ENCODE measurements at regions not wholly inside any gene's neighbourhood (a gene's known extent, or its start where the extent isn't known, plus 50 kb on each side); places are given as distances from the start of the nearest gene placed in this dataset.

- no peak for TF ChIP-seq TAF7 (optimal IDR thresholded peaks at IDR 0.05; ENCODE audit: borderline replicate concordance, low read depth, low read length)
- no peak for TF ChIP-seq MAX (IDR thresholded peaks at IDR 0.05)
- TF ChIP-seq CBX5 (IDR thresholded peaks at IDR 0.05; ENCODE audit: low read depth, low read length), result no peak
- TF ChIP-seq E2F6 (IDR thresholded peaks at IDR 0.05), result no peak
- TF ChIP-seq GTF2F1 (IDR thresholded peaks at IDR 0.05; ENCODE audit: borderline replicate concordance, low read depth, low read length), result no peak
Observed at GRCh38 chr7:94178230-94178629, 174.1 kb upstream of the BET1 start (continued).

Measured in H1 (cell line).